B cell (primary cell): ENCODE measurements at regions not wholly inside any gene's neighbourhood (a gene's known extent, or its start where the extent isn't known, plus 50 kb on each side); places are given as distances from the start of the nearest gene placed in this dataset.

Experiments used
- ATAC-seq: fragments of 200-7000 bp; cut with Tn5 transposase; one replicate; pipeline ENCODE4 v1.10.0; 2021; ENCODE audit warnings: low read depth, mild to moderate bottlenecking, moderate number of reproducible peaks, moderate library complexity
- CTCF ChIA-PET: fragments of 350-600 bp; sonication (Branson Sonifier 250); formaldehyde crosslinking; loops from one replicate; lab custom pipeline; 2021; ENCODE audit warnings: antibody characterized with exemption, inconsistent platforms; lab: Charles Lee
- POLR2A ChIA-PET: fragments of 350-600 bp; sonication (Branson Sonifier 250); formaldehyde crosslinking; loops from one replicate; lab custom pipeline; 2021; ENCODE audit warnings: antibody characterized with exemption; lab: Charles Lee
- DNase-seq: peaks from one replicate; pipeline ENCODE4 v3.0.0; 2013
- H2AFZ ChIP-seq: 2 replicates; pipeline ENCODE4 v1.6.1; 2012; ENCODE audit warnings: mild to moderate bottlenecking, low read depth, low read length; ENCODE audit not compliant: insufficient read depth, poor library complexity, severe bottlenecking
- H3K27ac ChIP-seq, 2 donors: 1 replicate in 1 of 2; 2 replicates in 1 of 2; pipeline ENCODE4 v1.5.1; 2012 to 2013; ENCODE audit warnings: low read length in 2 of 2, mild to moderate bottlenecking in 2 of 2, moderate library complexity in 1 of 2
- H3K27me3 ChIP-seq, 4 experiments: fragments of 200-600 bp in 1 of 4; sonication (generic) in 1 of 4; replicated peaks in 1 of 4; 1 replicate in 2 of 4; 2 replicates in 2 of 4; pipeline versions ENCODE4 v1.6.1 to v1.7.0; 2013 to 2016; ENCODE audit warnings: low read length in 3 of 4, mild to moderate bottlenecking in 2 of 4, mixed read lengths in 1 of 4, moderate library complexity in 1 of 4; ENCODE audit not compliant: insufficient read depth in 4 of 4, control insufficient read depth in 3 of 4; ENCODE audit errors: control extremely low read depth in 1 of 4
- H3K36me3 ChIP-seq, 2 experiments: replicated peaks in 1 of 2; 1 replicate in 1 of 2; 2 replicates in 1 of 2; pipeline versions ENCODE4 v1.6.1 to v1.7.1; 2013; ENCODE audit warnings: low read length in 1 of 2; ENCODE audit not compliant: insufficient read depth in 2 of 2, control insufficient read depth in 1 of 2; ENCODE audit errors: control extremely low read depth in 1 of 2, extremely low read depth in 1 of 2
- H3K4me1 ChIP-seq, 2 donors: fragments of 200-600 bp in 1 of 2; sonication (generic) in 1 of 2; 1 replicate in 1 of 2; 2 replicates in 1 of 2; pipeline versions ENCODE4 v1.5.1 to v1.6.1; 2013 to 2017; ENCODE audit warnings: low read length in 2 of 2; ENCODE audit not compliant: control insufficient read depth in 2 of 2, insufficient read depth in 2 of 2
- H3K4me2 ChIP-seq: replicated peaks from 2 replicates; pipeline ENCODE3; 2012; ENCODE audit warnings: mild to moderate bottlenecking, low read depth, low read length; ENCODE audit not compliant: poor library complexity, severe bottlenecking
- H3K4me3 ChIP-seq, 5 experiments: fragments of 200-600 bp in 1 of 5; sonication (generic) in 1 of 5; 1 replicate in 3 of 5; 2 replicates in 2 of 5; pipeline versions ENCODE4 v1.5.1 to v1.7.0; 2011 to 2016; ENCODE audit warnings: low read length in 4 of 5, mild to moderate bottlenecking in 4 of 5, low read depth in 2 of 5, control low read depth in 1 of 5, moderate library complexity in 1 of 5; ENCODE audit not compliant: insufficient read depth in 1 of 5; ENCODE audit errors: control extremely low read depth in 1 of 5, extremely low read depth in 1 of 5
- H3K79me2 ChIP-seq: fragments of 200-600 bp; sonication (generic); one replicate; pipeline ENCODE4 v1.6.0; 2016; ENCODE audit warnings: low read length; ENCODE audit not compliant: control insufficient read depth, insufficient read depth
- H3K9ac ChIP-seq: fragments of 200-600 bp; sonication (generic); 2 replicates; pipeline ENCODE4 v1.6.1; 2017; ENCODE audit warnings: mild to moderate bottlenecking, low read length, moderate library complexity
- H3K9me3 ChIP-seq, 3 donors: one replicate each; pipeline versions ENCODE4 v1.6.1 to v1.7.1; 2013; ENCODE audit warnings: low read length in 2 of 3; ENCODE audit not compliant: control insufficient read depth in 2 of 3, insufficient read depth in 1 of 3; ENCODE audit errors: control extremely low read depth in 1 of 3
- H4K20me1 ChIP-seq: 2 replicates; pipeline ENCODE4 v1.6.0; 2012; ENCODE audit warnings: mild to moderate bottlenecking, low read length; ENCODE audit not compliant: insufficient read depth, control insufficient read depth, poor library complexity, severe bottlenecking
- H3K27ac Mint-ChIP-seq: one replicate; pipeline ENCODE4 v1.8.0; 2021; ENCODE audit warnings: mixed read lengths
- H3K27me3 Mint-ChIP-seq: one replicate; pipeline ENCODE4 v1.8.0; 2021; ENCODE audit warnings: mixed read lengths
- H3K4me1 Mint-ChIP-seq: one replicate; pipeline ENCODE4 v1.8.0; 2021; ENCODE audit warnings: mixed read lengths
- H3K4me3 Mint-ChIP-seq: one replicate; pipeline ENCODE4 v1.8.0; 2021; ENCODE audit warnings: mixed read lengths
- H3K9me3 Mint-ChIP-seq: one replicate; pipeline ENCODE4 v1.8.0; 2022; ENCODE audit warnings: mixed read lengths; ENCODE audit not compliant: insufficient read depth
- CTCF ChIP-seq: fragments of 200-600 bp; IDR thresholded peaks from one replicate; pipeline ENCODE4 v1.8.0; 2022; ENCODE audit warnings: antibody characterized with exemption, mild to moderate bottlenecking
- EZH2 ChIP-seq: IDR thresholded peaks from 2 replicates; pipeline ENCODE4 v1.6.1; 2012; ENCODE audit warnings: borderline replicate concordance, low read depth, mild to moderate bottlenecking, moderate library complexity, low read length; ENCODE audit not compliant: insufficient read depth, poor library complexity, severe bottlenecking
- WGBS: methylation state at CpG from one replicate; pipeline ENCODE4 v1.1.5; 2013; ENCODE audit warnings: missing lambda C conversion rate; ENCODE audit not compliant: insufficient coverage; 5-methylcytosine and 5-hydroxymethylcytosine counted together
- intact Hi-C: fragments of 100-400 bp; cut with micrococcal nuclease; formaldehyde crosslinking; loops from one replicate; pipeline ENCODE4 v1.10.0; 2022

DNA sequence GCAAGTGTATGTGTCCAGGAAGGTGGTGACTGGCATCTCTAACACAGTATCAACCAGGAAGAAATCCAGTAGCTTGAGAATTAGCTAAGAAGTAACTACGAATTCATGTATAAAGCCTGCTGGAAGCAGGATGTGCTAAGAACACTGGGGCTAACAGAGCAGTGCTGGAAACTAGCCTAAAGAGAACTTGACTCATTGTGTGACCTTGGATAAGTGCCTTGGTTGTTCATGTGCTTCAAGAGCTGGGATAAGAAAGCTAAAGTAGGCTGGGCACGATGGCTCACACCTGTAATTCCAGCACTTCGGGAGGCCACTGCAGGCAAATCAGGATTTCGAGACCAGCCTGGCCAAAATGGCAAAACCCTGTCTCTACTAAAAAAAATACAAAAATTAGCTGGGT is 186.9 kb downstream of the RRAGC start:
- ChIA-PET POLR2A (no interaction called here), CTCF (no interaction called here)
- no peaks in the 10 kb centered on the region for H3K9me3 Mint-ChIP-seq
- Histone ChIP-seq H4K20me1 (no peaks in the 10 kb centered on the region), H3K36me3 (no peaks in the 10 kb centered on the region), H3K27me3 (peaks cover 0 to 11% (median 0%) of the 10 kb centered on the region in 4 experiments), H3K9me3 (peaks cover 0 to 1% (median 0%) of the 10 kb centered on the region in 3 donors), H3K4me2 (no peak overlapping the region), H3K79me2 (no peaks in the 10 kb centered on the region), H3K27ac (no peak overlapping the region), H3K4me1 (no peaks in the 10 kb centered on the region), H2AFZ (no peak overlapping the region), H3K4me3 (no peak overlapping the region), H3K9ac (no peak overlapping the region)
- H3K27me3 Mint-ChIP-seq = peaks cover 28% of the 10 kb centered on the region
- H3K4me3 Mint-ChIP-seq = no peak overlapping the region
- no peak for ATAC-seq
- intact Hi-C loops = no loop called here
- DNase-seq = no peak
- H3K4me1 Mint-ChIP-seq = no peaks in the 10 kb centered on the region
- no peak for TF ChIP-seq EZH2
- TF ChIP-seq CTCF = no peak
- WGBS = 79% methylated on average over 4 of the region's 4 CpGs
- H3K27ac Mint-ChIP-seq = no peak overlapping the region

- no peak for TF ChIP-seq CTCF
- CTCF ChIA-PET = no interaction called here
- Histone ChIP-seq H3K4me2 (no peak overlapping the region), H3K4me1 (no peaks in the 10 kb centered on the region), H4K20me1 (no peaks in the 10 kb centered on the region), H3K79me2 (no peaks in the 10 kb centered on the region), H3K36me3 (no peaks in the 10 kb centered on the region), H3K27ac (no peak overlapping the region), H3K9me3 (peaks cover 0 to 4% (median 0%) of the 10 kb centered on the region in 3 donors), H3K9ac (no peak overlapping the region), H2AFZ (no peak overlapping the region), H3K27me3 (peaks cover 0 to 14% (median 2%) of the 10 kb centered on the region in 4 experiments), H3K4me3 (no peak overlapping the region)
- Mint-ChIP-seq H3K27ac (no peak overlapping the region), H3K27me3 (peaks cover 28% of the 10 kb centered on the region), H3K4me3 (no peak overlapping the region), H3K9me3 (no peaks in the 10 kb centered on the region), H3K4me1 (no peaks in the 10 kb centered on the region)
- POLR2A ChIA-PET = no interaction called here
- 96% methylated on average over 3 of the region's 8 CpGs for WGBS
- DNase-seq = no peak
- intact Hi-C loops = no loop called here
- ATAC-seq = no peak
Observed at GRCh38 chr1:38671221-38671620, 188.4 kb downstream of the RRAGC start.
